ENCODE measurements at regions not wholly inside any gene's neighbourhood (a gene's known extent, or its start where the extent isn't known, plus 50 kb on each side); places are given as distances from the start of the nearest gene placed in this dataset.

DNA sequence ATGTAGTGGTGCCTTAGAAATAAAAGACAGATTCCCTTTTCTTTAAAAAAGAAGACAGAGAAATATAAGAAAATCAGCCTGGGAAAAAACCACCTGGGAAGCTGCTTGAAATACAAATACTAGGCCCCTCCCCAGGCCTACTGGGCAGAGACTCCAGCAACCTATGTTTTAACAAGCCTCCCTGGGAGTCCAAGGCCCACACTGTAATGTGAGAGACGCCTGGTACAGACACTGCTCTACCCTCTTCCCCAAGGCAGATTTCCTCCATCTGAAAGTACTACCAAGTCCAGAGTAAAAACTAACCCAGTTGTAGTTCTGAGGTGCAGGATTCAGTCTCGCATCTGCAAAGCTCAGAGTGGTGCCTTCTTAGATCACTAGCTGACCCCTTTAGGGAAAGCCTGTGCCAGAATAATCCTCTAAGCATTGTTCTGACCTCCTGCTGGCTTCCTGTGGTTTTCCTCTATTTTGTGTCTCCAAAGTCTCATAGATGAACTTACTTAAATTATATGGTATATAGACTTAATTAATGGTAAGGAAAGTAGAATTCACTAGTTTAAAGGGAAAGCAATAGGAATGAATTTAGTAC lies 270.2 kb upstream of the SLC35B3 start:
- TF ChIP-seq, protein P1, sequence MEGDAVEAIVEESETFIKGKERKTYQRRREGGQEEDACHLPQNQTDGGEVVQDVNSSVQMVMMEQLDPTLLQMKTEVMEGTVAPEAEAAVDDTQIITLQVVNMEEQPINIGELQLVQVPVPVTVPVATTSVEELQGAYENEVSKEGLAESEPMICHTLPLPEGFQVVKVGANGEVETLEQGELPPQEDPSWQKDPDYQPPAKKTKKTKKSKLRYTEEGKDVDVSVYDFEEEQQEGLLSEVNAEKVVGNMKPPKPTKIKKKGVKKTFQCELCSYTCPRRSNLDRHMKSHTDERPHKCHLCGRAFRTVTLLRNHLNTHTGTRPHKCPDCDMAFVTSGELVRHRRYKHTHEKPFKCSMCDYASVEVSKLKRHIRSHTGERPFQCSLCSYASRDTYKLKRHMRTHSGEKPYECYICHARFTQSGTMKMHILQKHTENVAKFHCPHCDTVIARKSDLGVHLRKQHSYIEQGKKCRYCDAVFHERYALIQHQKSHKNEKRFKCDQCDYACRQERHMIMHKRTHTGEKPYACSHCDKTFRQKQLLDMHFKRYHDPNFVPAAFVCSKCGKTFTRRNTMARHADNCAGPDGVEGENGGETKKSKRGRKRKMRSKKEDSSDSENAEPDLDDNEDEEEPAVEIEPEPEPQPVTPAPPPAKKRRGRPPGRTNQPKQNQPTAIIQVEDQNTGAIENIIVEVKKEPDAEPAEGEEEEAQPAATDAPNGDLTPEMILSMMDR (conservative IDR thresholded peaks at IDR 0.05 in 1 of 2, IDR thresholded peaks at IDR 0.05 in 1 of 2; ENCODE audit: extremely low read depth in 1 of 2, insufficient read depth in 1 of 2, low read depth in 1 of 2, low read length in 2 of 2): no peak
- TF ChIP-seq EZH2 (IDR thresholded peaks at IDR 0.05; ENCODE audit: borderline replicate concordance, low read length): no peak

Measured in mammary epithelial cell (primary cell).